Nephron progenitor cell (in vitro differentiated cells): ENCODE measurements at regions not wholly inside any gene's neighbourhood (a gene's known extent, or its start where the extent isn't known, plus 50 kb on each side); places are given as distances from the start of the nearest gene placed in this dataset.

Experiments used
- DNase-seq: peaks from one replicate; pipeline ENCODE4 v3.0.0; 2021
- H3K27ac Mint-ChIP-seq: 2 replicates; pipeline ENCODE4 v1.8.0; 2021; ENCODE audit warnings: mild to moderate bottlenecking, moderate library complexity, mixed read lengths
- H3K27me3 Mint-ChIP-seq: 2 replicates; pipeline ENCODE4 v1.8.0; 2021; ENCODE audit warnings: mild to moderate bottlenecking, low read depth, mixed read lengths; ENCODE audit not compliant: poor library complexity
- H3K36me3 Mint-ChIP-seq: 2 replicates; pipeline ENCODE4 v1.8.0; 2021; ENCODE audit warnings: low read depth, mixed read lengths
- H3K4me1 Mint-ChIP-seq: 2 replicates; pipeline ENCODE4 v1.8.0; 2021; ENCODE audit warnings: mixed read lengths
- H3K4me3 Mint-ChIP-seq: 2 replicates; pipeline ENCODE4 v1.8.0; 2021; ENCODE audit warnings: mild to moderate bottlenecking, moderate library complexity, mixed read lengths
- H3K9me3 Mint-ChIP-seq: 2 replicates; pipeline ENCODE4 v1.8.0; 2021; ENCODE audit warnings: mild to moderate bottlenecking, moderate library complexity, mixed read lengths
- TF ChIP-seq, protein P1 (sequence below): fragments of 200-600 bp; sonication (generic); IDR thresholded peaks from 2 replicates; pipeline ENCODE4 v1.5.0; 2021; ENCODE audit warnings: antibody characterized with exemption

GRCh38 chr10:22792161-22792560, 77.8 kb upstream of the PIP4K2A start:
- H3K27me3 Mint-ChIP-seq, result peaks cover 10% of the 10 kb centered on the region

GRCh38 chr10:22791665-22792064, 77.3 kb upstream of the PIP4K2A start:
- no peaks in the 10 kb centered on the region for H3K4me1 Mint-ChIP-seq
- H3K36me3 Mint-ChIP-seq, result peaks cover 5% of the 10 kb centered on the region
- no peak overlapping the region for H3K4me3 Mint-ChIP-seq
- peaks cover 6% of the 10 kb centered on the region for H3K27me3 Mint-ChIP-seq
- H3K9me3 Mint-ChIP-seq, result peaks cover 14% of the 10 kb centered on the region
- no peak for DNase-seq
- TF ChIP-seq, protein P1, sequence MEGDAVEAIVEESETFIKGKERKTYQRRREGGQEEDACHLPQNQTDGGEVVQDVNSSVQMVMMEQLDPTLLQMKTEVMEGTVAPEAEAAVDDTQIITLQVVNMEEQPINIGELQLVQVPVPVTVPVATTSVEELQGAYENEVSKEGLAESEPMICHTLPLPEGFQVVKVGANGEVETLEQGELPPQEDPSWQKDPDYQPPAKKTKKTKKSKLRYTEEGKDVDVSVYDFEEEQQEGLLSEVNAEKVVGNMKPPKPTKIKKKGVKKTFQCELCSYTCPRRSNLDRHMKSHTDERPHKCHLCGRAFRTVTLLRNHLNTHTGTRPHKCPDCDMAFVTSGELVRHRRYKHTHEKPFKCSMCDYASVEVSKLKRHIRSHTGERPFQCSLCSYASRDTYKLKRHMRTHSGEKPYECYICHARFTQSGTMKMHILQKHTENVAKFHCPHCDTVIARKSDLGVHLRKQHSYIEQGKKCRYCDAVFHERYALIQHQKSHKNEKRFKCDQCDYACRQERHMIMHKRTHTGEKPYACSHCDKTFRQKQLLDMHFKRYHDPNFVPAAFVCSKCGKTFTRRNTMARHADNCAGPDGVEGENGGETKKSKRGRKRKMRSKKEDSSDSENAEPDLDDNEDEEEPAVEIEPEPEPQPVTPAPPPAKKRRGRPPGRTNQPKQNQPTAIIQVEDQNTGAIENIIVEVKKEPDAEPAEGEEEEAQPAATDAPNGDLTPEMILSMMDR, result no peak
- H3K27ac Mint-ChIP-seq, result no peak overlapping the region

More at GRCh38 chr10:22792161-22792560, 77.8 kb upstream of the PIP4K2A start:
- Mint-ChIP-seq H3K4me1 (no peaks in the 10 kb centered on the region), H3K27ac (no peak overlapping the region), H3K4me3 (no peak overlapping the region), H3K9me3 (peaks cover 14% of the 10 kb centered on the region), H3K36me3 (peaks cover 5% of the 10 kb centered on the region)
- TF ChIP-seq, protein P1, result no peak
- no peak for DNase-seq

DNA sequence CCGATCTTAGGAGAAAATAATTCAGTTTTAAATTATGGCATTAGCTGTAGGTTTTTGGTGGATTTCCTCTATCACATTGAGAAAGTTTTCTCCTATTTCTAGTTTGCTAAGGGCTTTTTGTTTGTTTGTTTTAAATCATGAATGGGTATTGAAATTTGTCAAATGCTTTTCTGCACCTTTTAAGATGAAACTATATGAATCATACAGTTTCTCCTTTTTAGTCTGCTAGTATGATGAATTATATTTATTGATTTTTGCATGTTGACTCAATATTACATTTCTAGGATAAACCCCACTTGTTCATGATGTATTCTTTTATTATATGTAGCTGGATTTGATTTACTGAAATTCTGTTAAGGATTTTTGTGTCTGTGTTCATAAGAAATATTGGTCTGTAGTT, 70.3 kb upstream of the PIP4K2A start:
- peaks cover 4% of the 10 kb centered on the region for H3K9me3 Mint-ChIP-seq
- peaks cover 10% of the 10 kb centered on the region for H3K27me3 Mint-ChIP-seq
- no peaks in the 10 kb centered on the region for H3K36me3 Mint-ChIP-seq
- H3K4me1 Mint-ChIP-seq, result no peaks in the 10 kb centered on the region
- H3K4me3 Mint-ChIP-seq, result no peak overlapping the region
- no peak overlapping the region for H3K27ac Mint-ChIP-seq
- TF ChIP-seq, protein P1, result no peak
- no peak for DNase-seq

DNA sequence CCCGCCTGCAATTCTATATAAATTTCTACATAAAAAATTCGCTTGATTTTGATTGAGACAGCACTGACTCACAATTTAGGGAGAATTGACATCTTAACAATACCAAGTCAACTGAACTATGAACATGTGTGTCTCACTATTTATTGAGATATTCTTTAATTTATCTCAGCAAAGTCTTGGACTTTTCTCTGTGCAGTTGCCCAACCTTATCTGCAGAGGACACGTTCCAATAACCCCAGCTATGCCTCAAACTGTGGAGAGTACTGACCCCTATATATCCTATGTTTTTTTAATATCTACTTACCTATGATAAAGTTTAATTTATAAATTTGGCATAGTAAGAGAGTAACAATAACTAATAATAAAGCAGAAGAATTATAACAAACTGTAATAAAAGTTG, 69.4 kb upstream of the PIP4K2A start:
- H3K27me3 Mint-ChIP-seq, result peaks cover 10% of the 10 kb centered on the region

DNA sequence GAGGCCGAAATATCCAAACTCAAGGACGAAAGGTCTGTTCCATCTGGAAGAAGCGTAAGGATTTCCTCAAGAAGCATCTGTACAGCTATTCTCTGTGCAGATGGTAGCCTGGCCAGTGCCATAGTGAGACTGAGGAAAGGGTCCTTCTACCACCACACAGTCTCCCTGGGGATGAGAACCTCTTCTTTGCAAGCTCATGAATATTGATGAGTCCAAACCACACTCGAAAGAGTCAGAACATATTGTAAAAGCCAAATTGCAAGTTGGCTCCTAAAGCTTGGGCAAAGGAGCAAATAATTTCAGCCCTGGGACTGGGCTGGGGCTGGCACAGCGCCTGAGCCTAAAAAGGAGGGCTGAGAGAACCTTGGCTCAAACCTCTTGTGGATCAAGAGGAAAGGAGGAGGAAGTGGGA, 66.1 kb upstream of the PIP4K2A start:
- H3K27ac Mint-ChIP-seq, result no peak overlapping the region

More for the DNA sequence above, 69.4 kb upstream of the PIP4K2A start:
- Mint-ChIP-seq H3K27ac (no peak overlapping the region), H3K4me3 (no peak overlapping the region), H3K36me3 (no peaks in the 10 kb centered on the region), H3K9me3 (peaks cover 2% of the 10 kb centered on the region), H3K4me1 (peaks cover 4% of the 10 kb centered on the region)
- DNase-seq, result no peak
- TF ChIP-seq, protein P1, result no peak

More for the DNA sequence above, 66.1 kb upstream of the PIP4K2A start:
- Mint-ChIP-seq H3K9me3 (peaks cover 13% of the 10 kb centered on the region), H3K4me1 (peaks cover 7% of the 10 kb centered on the region), H3K4me3 (no peak overlapping the region), H3K27me3 (peaks cover 12% of the 10 kb centered on the region), H3K36me3 (peaks cover 5% of the 10 kb centered on the region)
- no peak for DNase-seq
- TF ChIP-seq, protein P1, result no peak
